HepG2 (cell line): ENCODE measurements at regions not wholly inside any gene's neighbourhood (a gene's known extent, or its start where the extent isn't known, plus 50 kb on each side); places are given as distances from the start of the nearest gene placed in this dataset.

Source experiments
- CTCF ChIP-seq: sonication (generic); formaldehyde crosslinking; IDR thresholded peaks from 2 replicates; pipeline ENCODE4 v1.5.0; 2020; ENCODE audit warnings: mild to moderate bottlenecking, missing genetic modification reagents, moderate library complexity
- EP300 ChIP-seq, 3 experiments: sonication (generic) in 1 of 3; formaldehyde crosslinking in 1 of 3; IDR thresholded peaks; 2 replicates each; pipeline versions ENCODE4 v1.5.1 to v1.6.1; 2011 to 2020; ENCODE audit warnings: low read depth in 2 of 3, low read length in 2 of 3, borderline replicate concordance in 1 of 3, improper control_type of control experiment in 1 of 3, mild to moderate bottlenecking in 1 of 3, missing genetic modification reagents in 1 of 3, moderate library complexity in 1 of 3
- NR2C2 ChIP-seq: sonication (generic); formaldehyde crosslinking; IDR thresholded peaks from 2 replicates; pipeline ENCODE4 v1.4.0; 2020; ENCODE audit warnings: missing genetic modification reagents, mild to moderate bottlenecking, moderate library complexity, borderline replicate concordance
- POLR2A ChIP-seq, 2 experiments: IDR thresholded peaks; 2 replicates each; pipeline ENCODE4 v1.6.1; 2011; ENCODE audit warnings: low read depth in 2 of 2, low read length in 2 of 2, mild to moderate bottlenecking in 1 of 2, moderate library complexity in 1 of 2; ENCODE audit not compliant: insufficient read depth in 1 of 2
- SETDB1 ChIP-seq: sonication (generic); formaldehyde crosslinking; IDR thresholded peaks from 2 replicates; pipeline ENCODE4 v1.5.1; 2020; ENCODE audit warnings: missing genetic modification reagents, mild to moderate bottlenecking, borderline replicate concordance
- ZNF253 ChIP-seq: sonication (generic); formaldehyde crosslinking; IDR thresholded peaks from 2 replicates; pipeline ENCODE4 v1.8.0; 2022; ENCODE audit warnings: mild to moderate bottlenecking, missing genetic modification reagents, borderline replicate concordance

- TF ChIP-seq ZNF253 (no peak), SETDB1 (CRISPR knock-in tag) (no peak), CTCF (CRISPR knock-in tag) (no peak), NR2C2 (no peak), EP300 (IDR thresholded peaks at IDR 0.05; ENCODE audit: low read depth in 2 of 2, low read length in 2 of 2) (no peak), EP300 (CRISPR knock-in tag; IDR thresholded peaks at IDR 0.05; ENCODE audit: borderline replicate concordance) (no peak), POLR2A (IDR thresholded peaks at IDR 0.05; ENCODE audit: insufficient read depth in 1 of 2, low read depth in 2 of 2, low read length in 2 of 2) (no peak)
Measured at GRCh38 chr17:77038884-77039555, 101.7 kb upstream of the SEC14L1 start.
